Head of caudate nucleus (tissue), 42 donors: ENCODE measurements at regions not wholly inside any gene's neighbourhood (a gene's known extent, or its start where the extent isn't known, plus 50 kb on each side); places are given as distances from the start of the nearest gene placed in this dataset.
A peak's percentile ranks its signal among the peaks of the same experiment; 100 is the strongest.

ENCODE experiments used
- DNase-seq, 42 donors: peaks; one replicate each; pipeline versions ENCODE4 v3.0.0 to v3.0.0-alpha.2; 2020 to 2021; ENCODE audit warnings: mixed read lengths in 7 of 42
- intact Hi-C: fragments of 100-400 bp; cut with DNase I; formaldehyde crosslinking; loops from one replicate; pipeline ENCODE4 v1.15.0; 2022

- no peak for DNase-seq
- intact Hi-C loops: no loop called here
Observed at GRCh38 chr22:27668828-27669797, 132.4 kb downstream of the MN1 start.

GRCh38 chr22:27669798-27670599 lies 131.6 kb downstream of the MN1 start:
- no peak for DNase-seq
- intact Hi-C loops: no loop called here

GRCh38 chr22:27670701-27671412 lies 130.7 kb downstream of the MN1 start:
- DNase-seq: peak in 20 of 42 donors; percentile 11 to 74 (median 46)
- intact Hi-C loops: no loop called here

- intact Hi-C loops: no loop called here
- no peak for DNase-seq
Observed at GRCh38 chr22:27671413-27671935, 130.1 kb downstream of the MN1 start.

GRCh38 chr22:27672721-27673418 lies 128.7 kb downstream of the MN1 start:
- no peak for DNase-seq

GRCh38 chr22:27673839-27674238 lies 127.7 kb downstream of the MN1 start:
- intact Hi-C loops: no loop called here
- peak in 28 of 42 donors; percentile 6 to 81 (median 34) for DNase-seq

More at GRCh38 chr22:27672721-27673418, 128.7 kb downstream of the MN1 start:
- intact Hi-C loops: no loop called here

- DNase-seq: no peak
- intact Hi-C loops: no loop called here
Observed at GRCh38 chr22:27674261-27674923, 127.2 kb downstream of the MN1 start.

GRCh38 chr22:27676545-27677213 lies 124.9 kb downstream of the MN1 start:
- DNase-seq: no peak
- intact Hi-C loops: no loop called here

- no peak for DNase-seq
- intact Hi-C loops: no loop called here
Observed at GRCh38 chr22:27677905-27678458, 123.6 kb downstream of the MN1 start.

- no peak for DNase-seq
- intact Hi-C loops: no loop called here
Observed at GRCh38 chr22:27679176-27679575, 122.4 kb downstream of the MN1 start.

- intact Hi-C loops: no loop called here
- DNase-seq: no peak
Observed at GRCh38 chr22:27679693-27680488, 121.7 kb downstream of the MN1 start.

GRCh38 chr22:27680636-27681035 lies 120.9 kb downstream of the MN1 start:
- DNase-seq: no peak

GRCh38 chr22:27681037-27681436 lies 120.5 kb downstream of the MN1 start:
- intact Hi-C loops: no loop called here

More at GRCh38 chr22:27680636-27681035, 120.9 kb downstream of the MN1 start:
- intact Hi-C loops: no loop called here

GRCh38 chr22:27682437-27682836 lies 119.1 kb downstream of the MN1 start:
- intact Hi-C loops: no loop called here
- no peak for DNase-seq

More at GRCh38 chr22:27681037-27681436, 120.5 kb downstream of the MN1 start:
- DNase-seq: no peak

- no peak for DNase-seq
- intact Hi-C loops: no loop called here
Observed at GRCh38 chr22:27684901-27685300, 116.7 kb downstream of the MN1 start.

GRCh38 chr22:27685515-27685914 lies 116.0 kb downstream of the MN1 start:
- intact Hi-C loops: no loop called here
- DNase-seq: no peak
